VCaP (cell line): ENCODE measurements at regions not wholly inside any gene's neighbourhood (a gene's known extent, or its start where the extent isn't known, plus 50 kb on each side); places are given as distances from the start of the nearest gene placed in this dataset.

Experiments
- H3K27ac ChIP-seq: fragments of 450-650 bp; 2 replicates; pipeline ENCODE4 v1.5.1; 2017
- CTCF ChIP-seq: fragments of 450-650 bp; conservative IDR thresholded peaks from 2 replicates; pipeline ENCODE4 v1.5.1; 2017; ENCODE audit warnings: mild to moderate bottlenecking, moderate library complexity

- H3K27ac ChIP-seq, result no peak overlapping the region
- no peak for TF ChIP-seq CTCF
Measured at GRCh38 chr6:104019075-104019753, 840.5 kb downstream of the HACE1 start.

GRCh38 chr6:104017410-104018381, 842.0 kb downstream of the HACE1 start:
- TF ChIP-seq CTCF, result no peak
- H3K27ac ChIP-seq, result no peak overlapping the region

GRCh38 chr6:104014163-104014959, 845.4 kb downstream of the HACE1 start:
- no peak for TF ChIP-seq CTCF

GRCh38 chr6:104013312-104013971, 846.3 kb downstream of the HACE1 start:
- TF ChIP-seq CTCF, result no peak
- no peak overlapping the region for H3K27ac ChIP-seq

More at GRCh38 chr6:104014163-104014959, 845.4 kb downstream of the HACE1 start:
- no peak overlapping the region for H3K27ac ChIP-seq

GRCh38 chr6:104010897-104011296, 848.8 kb downstream of the HACE1 start:
- H3K27ac ChIP-seq, result no peak overlapping the region
- TF ChIP-seq CTCF, result no peak

GRCh38 chr6:104003803-104004516, 855.8 kb downstream of the HACE1 start:
- no peak overlapping the region for H3K27ac ChIP-seq
- TF ChIP-seq CTCF, result peak; percentile 67
